ENCODE measurements at regions not wholly inside any gene's neighbourhood (a gene's known extent, or its start where the extent isn't known, plus 50 kb on each side); places are given as distances from the start of the nearest gene placed in this dataset.

- H3K4me3 ChIP-seq (IDR thresholded peaks at IDR 0.05; ENCODE audit: insufficient read depth, low read depth, low read length) = no peak overlapping the region
- no peaks in the 10 kb centered on the region for H4K20me1 ChIP-seq (ENCODE audit: insufficient read depth)
- TF ChIP-seq CTCF (conservative IDR thresholded peaks at IDR 0.05; ENCODE audit: low read depth, low read length) = no peak
- H3K79me2 ChIP-seq (ENCODE audit: insufficient read depth, low read depth) = no peaks in the 10 kb centered on the region
- H3K4me2 ChIP-seq = no peak overlapping the region
- H3K27me3 ChIP-seq (ENCODE audit: insufficient read depth, low read depth) = no peaks in the 10 kb centered on the region
- no peak overlapping the region for H2AFZ ChIP-seq (ENCODE audit: low read depth)
- H3K27ac ChIP-seq = no peak overlapping the region
- H3K4me1 ChIP-seq (ENCODE audit: low read depth, poor library complexity, severe bottlenecking) = no peaks in the 10 kb centered on the region
- H3K36me3 ChIP-seq (ENCODE audit: insufficient read depth) = no peaks in the 10 kb centered on the region
- no peak overlapping the region for H3K9ac ChIP-seq
Observed at GRCh38 chr6:138550346-138550767, 51.1 kb upstream of the NHSL1 start.

GRCh38 chr6:138554146-138554545 lies 54.9 kb upstream of the NHSL1 start:
- no peaks in the 10 kb centered on the region for H4K20me1 ChIP-seq (ENCODE audit: insufficient read depth)
- no peaks in the 10 kb centered on the region for H3K36me3 ChIP-seq (ENCODE audit: insufficient read depth)
- no peaks in the 10 kb centered on the region for H3K4me1 ChIP-seq (ENCODE audit: low read depth, poor library complexity, severe bottlenecking)
- no peak overlapping the region for H3K9ac ChIP-seq
- no peaks in the 10 kb centered on the region for H3K27me3 ChIP-seq (ENCODE audit: insufficient read depth, low read depth)
- no peak overlapping the region for H3K27ac ChIP-seq
- H3K4me2 ChIP-seq = no peak overlapping the region
- no peaks in the 10 kb centered on the region for H3K79me2 ChIP-seq (ENCODE audit: insufficient read depth, low read depth)
- H3K4me3 ChIP-seq (IDR thresholded peaks at IDR 0.05; ENCODE audit: insufficient read depth, low read depth, low read length) = no peak overlapping the region
- no peak overlapping the region for H2AFZ ChIP-seq (ENCODE audit: low read depth)
- TF ChIP-seq CTCF (conservative IDR thresholded peaks at IDR 0.05; ENCODE audit: low read depth, low read length) = no peak

GRCh38 chr6:138555421-138555988 lies 56.2 kb upstream of the NHSL1 start:
- no peak overlapping the region for H3K4me2 ChIP-seq
- no peaks in the 10 kb centered on the region for H3K4me1 ChIP-seq (ENCODE audit: low read depth, poor library complexity, severe bottlenecking)

GRCh38 chr6:138557147-138557546 lies 57.9 kb upstream of the NHSL1 start:
- Histone ChIP-seq H3K4me1 (ENCODE audit: low read depth, poor library complexity, severe bottlenecking) (no peaks in the 10 kb centered on the region), H3K27me3 (ENCODE audit: insufficient read depth, low read depth) (no peaks in the 10 kb centered on the region), H4K20me1 (ENCODE audit: insufficient read depth) (no peaks in the 10 kb centered on the region), H3K79me2 (ENCODE audit: insufficient read depth, low read depth) (no peaks in the 10 kb centered on the region), H3K4me3 (IDR thresholded peaks at IDR 0.05; ENCODE audit: insufficient read depth, low read depth, low read length) (no peak overlapping the region), H3K4me2 (no peak overlapping the region), H3K9ac (no peak overlapping the region), H3K36me3 (ENCODE audit: insufficient read depth) (no peaks in the 10 kb centered on the region), H3K27ac (no peak overlapping the region), H2AFZ (ENCODE audit: low read depth) (no peak overlapping the region)
- no peak for TF ChIP-seq CTCF (conservative IDR thresholded peaks at IDR 0.05; ENCODE audit: low read depth, low read length)

More at GRCh38 chr6:138555421-138555988, 56.2 kb upstream of the NHSL1 start:
- H2AFZ ChIP-seq (ENCODE audit: low read depth) = no peak overlapping the region
- no peaks in the 10 kb centered on the region for H4K20me1 ChIP-seq (ENCODE audit: insufficient read depth)
- H3K9ac ChIP-seq = no peak overlapping the region
- TF ChIP-seq CTCF (conservative IDR thresholded peaks at IDR 0.05; ENCODE audit: low read depth, low read length) = no peak
- no peaks in the 10 kb centered on the region for H3K36me3 ChIP-seq (ENCODE audit: insufficient read depth)
- no peak overlapping the region for H3K4me3 ChIP-seq (IDR thresholded peaks at IDR 0.05; ENCODE audit: insufficient read depth, low read depth, low read length)
- no peaks in the 10 kb centered on the region for H3K27me3 ChIP-seq (ENCODE audit: insufficient read depth, low read depth)
- no peaks in the 10 kb centered on the region for H3K79me2 ChIP-seq (ENCODE audit: insufficient read depth, low read depth)
- no peak overlapping the region for H3K27ac ChIP-seq

Data from KMS-11 (cell line).